Muscle of back (tissue), 3 donors: ENCODE measurements at regions not wholly inside any gene's neighbourhood (a gene's known extent, or its start where the extent isn't known, plus 50 kb on each side); places are given as distances from the start of the nearest gene placed in this dataset.

Source experiments
- DNase-seq, 3 donors: peaks; one replicate each; pipeline versions ENCODE4 v3.0.0 to v3.0.0-alpha.2; 2013

GRCh38 chr14:101464310-101464983, 96.8 kb upstream of the DIO3 start:
- DNase-seq: no peak

GRCh38 chr14:101464984-101465794, 96.1 kb upstream of the DIO3 start:
- no peak for DNase-seq

DNA sequence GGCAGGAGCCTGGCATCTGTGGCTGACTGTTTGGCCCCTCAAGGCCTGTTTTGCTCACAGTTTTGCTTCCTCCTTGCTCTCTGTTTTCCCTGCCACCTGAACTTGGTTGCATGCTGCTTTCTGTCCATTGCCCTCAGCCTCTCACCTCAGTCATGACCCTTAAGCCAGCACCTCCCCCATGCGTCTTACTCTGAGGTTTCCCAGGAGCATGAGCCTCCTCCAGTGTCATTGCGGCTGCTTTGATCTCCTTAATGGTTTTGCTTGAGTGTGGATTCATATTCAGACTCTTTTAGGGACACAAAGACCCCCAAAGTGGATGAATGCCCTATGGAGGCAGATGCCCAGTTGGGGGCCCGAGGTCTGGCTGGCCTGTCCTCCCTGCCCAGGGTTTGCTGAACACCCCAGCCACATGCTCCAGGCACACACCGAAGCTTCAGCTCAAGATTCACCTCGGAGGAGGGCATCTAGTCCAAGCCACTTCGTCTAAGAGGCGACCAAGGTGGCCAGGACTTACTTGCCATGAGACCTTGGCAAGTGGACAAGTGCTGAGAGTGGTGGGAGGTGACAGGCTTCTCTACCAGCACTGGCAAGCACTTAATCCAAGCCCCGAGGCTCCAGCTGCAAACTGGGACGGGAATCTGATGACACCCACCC, 95.4 kb upstream of the DIO3 start:
- no peak for DNase-seq

DNA sequence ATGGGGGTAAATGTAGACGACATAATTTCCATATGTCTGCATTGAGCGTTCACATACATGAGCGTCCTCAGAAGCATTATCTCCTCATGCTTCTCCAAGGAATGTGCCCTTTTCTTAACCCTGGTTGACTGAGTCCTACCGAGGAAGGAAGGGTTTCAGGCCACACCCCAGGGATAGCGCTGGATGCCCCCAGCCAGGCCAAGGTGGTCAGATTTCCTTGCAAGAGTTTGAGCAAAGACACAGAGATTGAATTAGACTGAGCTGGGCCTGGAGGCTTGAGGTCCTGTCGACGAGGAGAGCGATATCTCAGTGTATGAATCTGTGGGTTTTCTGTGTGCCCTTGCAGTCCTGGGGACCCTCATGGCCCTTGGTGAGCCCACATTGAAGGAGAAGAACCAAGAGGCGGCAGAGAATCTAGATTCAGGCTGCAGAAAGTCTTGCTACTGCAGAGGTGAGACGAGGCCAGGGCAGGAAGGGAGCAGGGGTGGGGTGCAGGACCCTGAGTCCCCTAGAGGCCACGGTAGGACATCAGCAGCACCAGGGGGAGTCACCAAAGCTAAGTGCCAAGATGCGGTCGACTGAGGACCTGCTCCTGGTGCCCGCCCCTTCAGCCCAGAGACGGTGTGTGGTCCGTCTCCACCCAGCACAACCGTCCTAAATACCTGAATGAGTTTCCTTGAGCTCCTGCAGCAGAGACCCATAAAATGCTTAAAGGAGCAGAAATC, 94.7 kb upstream of the DIO3 start:
- DNase-seq: no peak

DNA sequence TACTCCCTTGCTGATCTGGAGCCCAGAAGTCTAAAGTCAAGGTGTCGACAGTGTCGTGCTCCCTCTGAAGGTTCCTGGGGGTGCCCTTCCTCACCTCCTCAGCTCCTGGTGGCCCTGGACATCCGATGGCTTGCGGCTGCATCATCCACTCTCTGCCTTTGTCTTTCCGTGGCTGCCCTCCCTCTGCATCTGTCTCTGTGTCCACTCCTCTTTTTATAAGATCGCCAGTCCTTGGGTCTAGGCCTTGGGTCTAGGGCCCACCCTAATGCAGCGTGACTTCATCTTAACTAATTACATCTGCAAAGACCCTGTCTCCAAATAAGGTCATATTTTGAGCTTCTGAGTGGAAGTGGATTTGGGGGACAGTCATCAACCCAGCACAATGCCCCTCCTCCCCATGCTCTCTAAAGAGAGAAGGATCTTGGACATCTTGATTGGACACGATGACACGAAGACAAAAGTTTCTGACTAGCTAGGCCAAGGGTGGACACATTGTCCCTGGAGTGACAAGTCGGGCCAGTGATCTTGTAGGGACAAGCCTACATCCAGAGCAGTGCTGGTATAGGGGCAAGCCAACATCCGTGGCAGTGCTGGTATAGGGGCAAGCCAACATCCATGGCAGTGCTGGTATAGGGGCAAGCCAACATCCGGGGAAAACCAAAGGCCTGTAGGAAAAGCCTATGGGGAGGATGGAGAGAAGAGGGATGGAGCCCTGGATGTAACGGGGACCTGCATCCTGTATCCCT, 93.9 kb upstream of the DIO3 start:
- DNase-seq: no peak

DNA sequence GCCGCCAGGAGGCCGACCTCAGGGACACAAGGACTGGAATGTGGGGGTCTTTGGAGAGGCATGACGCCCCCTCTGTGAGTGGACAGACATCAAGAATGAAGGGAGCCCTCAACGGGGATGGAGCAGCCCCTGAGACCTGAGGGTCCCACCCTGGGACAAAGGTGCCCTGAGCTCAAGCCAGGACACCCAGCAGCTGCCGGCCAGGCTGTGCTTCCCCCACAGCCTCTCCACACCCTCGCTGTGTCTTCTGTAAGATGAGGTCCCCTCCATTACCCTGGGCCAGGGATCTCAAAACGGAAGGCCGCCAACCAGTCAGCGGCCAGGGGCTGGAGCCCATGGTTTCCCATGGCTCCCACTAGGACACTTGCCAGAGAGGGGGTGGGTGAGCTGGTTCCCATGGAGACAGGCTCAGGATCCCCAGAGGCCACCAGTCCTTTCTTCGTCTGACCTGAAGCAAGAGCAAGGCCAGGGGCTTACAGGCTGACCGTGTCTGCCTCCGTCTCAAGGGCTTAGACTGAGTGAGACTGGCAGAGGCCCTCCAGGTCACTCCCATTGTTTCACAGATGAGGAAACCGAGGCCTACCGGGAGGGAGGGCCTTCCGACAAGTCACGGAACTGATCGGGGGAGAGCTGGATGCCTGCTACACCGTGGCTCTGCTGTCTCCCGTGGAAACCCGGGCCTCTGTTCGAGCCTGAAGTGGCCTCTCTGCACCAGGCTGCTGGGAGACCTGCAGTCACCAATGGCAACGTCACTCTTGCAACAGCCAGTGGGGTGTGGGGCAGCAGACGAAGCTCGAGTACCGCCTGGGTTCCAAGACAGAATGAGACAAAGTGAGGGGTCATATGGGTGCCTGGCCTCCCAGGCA, 91.7 kb upstream of the DIO3 start:
- DNase-seq: no peak

DNA sequence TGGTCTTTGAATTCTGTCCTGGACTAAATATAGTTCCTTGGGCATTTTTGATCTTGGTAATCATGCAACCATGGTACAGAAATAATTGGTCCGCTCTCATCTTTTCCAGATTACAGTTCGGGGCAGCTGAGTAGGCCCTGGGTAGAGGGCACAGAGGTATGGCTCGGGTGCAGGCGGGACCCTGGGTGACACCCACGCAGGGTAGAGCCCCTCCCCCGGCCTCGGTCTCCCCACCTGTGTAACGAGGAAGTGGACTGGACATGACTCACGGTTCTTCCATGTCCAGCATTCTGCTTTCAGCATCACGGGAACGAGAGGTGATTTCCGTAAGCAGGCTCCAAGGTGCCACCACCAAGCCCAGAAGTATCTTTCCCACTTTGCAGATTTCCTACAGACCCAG, 91.0 kb upstream of the DIO3 start:
- DNase-seq: no peak

GRCh38 chr14:101471723-101472517, 89.4 kb upstream of the DIO3 start:
- no peak for DNase-seq

- no peak for DNase-seq
Observed at GRCh38 chr14:101472518-101472849, 88.8 kb upstream of the DIO3 start.

DNA sequence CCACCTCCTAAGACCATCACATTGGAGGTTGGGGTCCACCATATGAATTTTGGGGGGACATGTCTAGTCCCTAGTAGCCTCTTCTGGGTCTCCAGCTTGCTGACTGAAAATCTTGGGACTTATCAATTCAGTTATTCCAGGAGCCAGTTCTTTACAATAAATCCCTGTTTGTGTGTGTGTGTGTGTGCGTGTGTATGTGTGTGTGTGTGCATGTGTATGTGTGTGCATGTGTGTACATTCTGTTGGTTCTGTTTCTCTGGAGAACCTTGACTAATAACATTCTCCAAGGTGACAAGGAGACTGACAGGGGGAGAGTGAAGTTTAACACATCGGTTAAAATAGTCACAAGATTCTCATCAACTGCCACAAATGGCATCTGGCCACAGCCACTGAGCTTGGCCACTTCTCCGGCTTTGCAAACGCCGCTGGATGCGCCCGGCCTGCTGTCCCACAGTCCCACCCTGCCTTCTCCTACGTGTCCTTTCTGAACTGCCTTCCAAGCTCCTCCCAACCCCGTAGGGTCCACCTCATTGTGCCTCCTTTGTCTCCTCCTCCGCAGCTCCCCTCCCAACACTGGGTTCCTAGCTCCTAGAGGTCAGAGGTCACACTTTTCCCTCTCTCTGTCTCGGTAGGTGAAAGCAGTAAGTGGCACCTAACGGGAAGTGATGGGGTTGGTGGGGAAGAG, 88.1 kb upstream of the DIO3 start:
- DNase-seq: no peak

GRCh38 chr14:101473795-101474562, 87.3 kb upstream of the DIO3 start:
- no peak for DNase-seq

GRCh38 chr14:101474563-101475455, 86.5 kb upstream of the DIO3 start:
- DNase-seq: peak in 2 of 3 donors; percentile 22 to 62

GRCh38 chr14:101475456-101476257, 85.6 kb upstream of the DIO3 start:
- peak; percentile 64 to 84 (median 66) for DNase-seq

GRCh38 chr14:101476258-101476915, 84.9 kb upstream of the DIO3 start:
- DNase-seq: no peak

- DNase-seq: no peak
Observed at GRCh38 chr14:101476916-101477553, 84.3 kb upstream of the DIO3 start.
